K562 (cell line): ENCODE measurements at regions not wholly inside any gene's neighbourhood (a gene's known extent, or its start where the extent isn't known, plus 50 kb on each side); places are given as distances from the start of the nearest gene placed in this dataset.

Experiments used
- E2F1 ChIP-seq: sonication (generic); formaldehyde crosslinking; IDR thresholded peaks from 2 replicates; pipeline ENCODE4 v1.8.1; 2023; ENCODE audit warnings: mild to moderate bottlenecking, missing genetic modification reagents, moderate library complexity
- FIP1L1 ChIP-seq: fragments of 200-400 bp; formaldehyde crosslinking; IDR thresholded peaks from 2 replicates; pipeline ENCODE4 v1.6.1; 2018; ENCODE audit warnings: mild to moderate bottlenecking, low read depth, low read length; ENCODE audit not compliant: poor library complexity, severe bottlenecking
- HDAC3 ChIP-seq: fragments of 450-650 bp; IDR thresholded peaks from 2 replicates; pipeline ENCODE4 v1.6.1; 2018; ENCODE audit warnings: borderline replicate concordance, mild to moderate bottlenecking, moderate library complexity; ENCODE audit not compliant: partially characterized antibody
- PHB2 ChIP-seq: fragments of 450-650 bp; IDR thresholded peaks from 2 replicates; pipeline ENCODE4 v1.6.1; 2017; ENCODE audit warnings: low read depth
- SRSF1 ChIP-seq: fragments of 200-400 bp; formaldehyde crosslinking; IDR thresholded peaks from 2 replicates; pipeline ENCODE4 v1.6.1; 2017; ENCODE audit warnings: mild to moderate bottlenecking, low read depth, low read length, moderate library complexity
- ZNF699 ChIP-seq: fragments of 250-450 bp; sonication (Bioruptor Pico); IDR thresholded peaks from 2 replicates; pipeline ENCODE4 v1.8.0; 2021; ENCODE audit warnings: mild to moderate bottlenecking, moderate library complexity; ENCODE audit not compliant: insufficient replicate concordance
- TF ChIP-seq, protein P1 (sequence below): fragments of 250-450 bp; sonication (Bioruptor Pico); IDR thresholded peaks from 2 replicates; pipeline ENCODE4 v1.5.0; 2020; ENCODE audit warnings: mild to moderate bottlenecking
- TF ChIP-seq, protein P2 (sequence below), 3 experiments: IDR thresholded peaks in 2 of 3; conservative IDR thresholded peaks in 1 of 3; 2 replicates each; pipeline ENCODE4 v1.5.1; 2011 to 2012; ENCODE audit warnings: low read length in 3 of 3, mild to moderate bottlenecking in 3 of 3, control low read depth in 2 of 3, improper control_type of control experiment in 1 of 3, inconsistent platforms in 1 of 3, low read depth in 1 of 3, mixed read lengths in 1 of 3, moderate library complexity in 1 of 3; ENCODE audit not compliant: insufficient read depth in 2 of 3
- TF ChIP-seq, protein P3 (sequence below): fragments of 450-650 bp; IDR thresholded peaks from 2 replicates; pipeline ENCODE4 v1.6.1; 2016; ENCODE audit warnings: borderline replicate concordance

GRCh38 chr5:178788381-178789085 is 58.1 kb upstream of the ZNF354A start:
- no peak for TF ChIP-seq HDAC3
- TF ChIP-seq, protein P1, sequence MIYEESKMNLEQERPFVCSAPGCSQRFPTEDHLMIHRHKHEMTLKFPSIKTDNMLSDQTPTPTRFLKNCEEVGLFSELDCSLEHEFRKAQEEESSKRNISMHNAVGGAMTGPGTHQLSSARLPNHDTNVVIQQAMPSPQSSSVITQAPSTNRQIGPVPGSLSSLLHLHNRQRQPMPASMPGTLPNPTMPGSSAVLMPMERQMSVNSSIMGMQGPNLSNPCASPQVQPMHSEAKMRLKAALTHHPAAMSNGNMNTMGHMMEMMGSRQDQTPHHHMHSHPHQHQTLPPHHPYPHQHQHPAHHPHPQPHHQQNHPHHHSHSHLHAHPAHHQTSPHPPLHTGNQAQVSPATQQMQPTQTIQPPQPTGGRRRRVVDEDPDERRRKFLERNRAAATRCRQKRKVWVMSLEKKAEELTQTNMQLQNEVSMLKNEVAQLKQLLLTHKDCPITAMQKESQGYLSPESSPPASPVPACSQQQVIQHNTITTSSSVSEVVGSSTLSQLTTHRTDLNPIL = no peak
- TF ChIP-seq, protein P2, sequence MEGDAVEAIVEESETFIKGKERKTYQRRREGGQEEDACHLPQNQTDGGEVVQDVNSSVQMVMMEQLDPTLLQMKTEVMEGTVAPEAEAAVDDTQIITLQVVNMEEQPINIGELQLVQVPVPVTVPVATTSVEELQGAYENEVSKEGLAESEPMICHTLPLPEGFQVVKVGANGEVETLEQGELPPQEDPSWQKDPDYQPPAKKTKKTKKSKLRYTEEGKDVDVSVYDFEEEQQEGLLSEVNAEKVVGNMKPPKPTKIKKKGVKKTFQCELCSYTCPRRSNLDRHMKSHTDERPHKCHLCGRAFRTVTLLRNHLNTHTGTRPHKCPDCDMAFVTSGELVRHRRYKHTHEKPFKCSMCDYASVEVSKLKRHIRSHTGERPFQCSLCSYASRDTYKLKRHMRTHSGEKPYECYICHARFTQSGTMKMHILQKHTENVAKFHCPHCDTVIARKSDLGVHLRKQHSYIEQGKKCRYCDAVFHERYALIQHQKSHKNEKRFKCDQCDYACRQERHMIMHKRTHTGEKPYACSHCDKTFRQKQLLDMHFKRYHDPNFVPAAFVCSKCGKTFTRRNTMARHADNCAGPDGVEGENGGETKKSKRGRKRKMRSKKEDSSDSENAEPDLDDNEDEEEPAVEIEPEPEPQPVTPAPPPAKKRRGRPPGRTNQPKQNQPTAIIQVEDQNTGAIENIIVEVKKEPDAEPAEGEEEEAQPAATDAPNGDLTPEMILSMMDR (IDR thresholded peaks at IDR 0.05 in 2 of 3, conservative IDR thresholded peaks at IDR 0.05 in 1 of 3; ENCODE audit: insufficient read depth in 2 of 3, low read depth in 1 of 3, low read length in 3 of 3) = no peak
- no peak for TF ChIP-seq SRSF1
- no peak for TF ChIP-seq ZNF699 (CRISPR knock-in tag)
- no peak for TF ChIP-seq FIP1L1
- TF ChIP-seq, protein P3, sequence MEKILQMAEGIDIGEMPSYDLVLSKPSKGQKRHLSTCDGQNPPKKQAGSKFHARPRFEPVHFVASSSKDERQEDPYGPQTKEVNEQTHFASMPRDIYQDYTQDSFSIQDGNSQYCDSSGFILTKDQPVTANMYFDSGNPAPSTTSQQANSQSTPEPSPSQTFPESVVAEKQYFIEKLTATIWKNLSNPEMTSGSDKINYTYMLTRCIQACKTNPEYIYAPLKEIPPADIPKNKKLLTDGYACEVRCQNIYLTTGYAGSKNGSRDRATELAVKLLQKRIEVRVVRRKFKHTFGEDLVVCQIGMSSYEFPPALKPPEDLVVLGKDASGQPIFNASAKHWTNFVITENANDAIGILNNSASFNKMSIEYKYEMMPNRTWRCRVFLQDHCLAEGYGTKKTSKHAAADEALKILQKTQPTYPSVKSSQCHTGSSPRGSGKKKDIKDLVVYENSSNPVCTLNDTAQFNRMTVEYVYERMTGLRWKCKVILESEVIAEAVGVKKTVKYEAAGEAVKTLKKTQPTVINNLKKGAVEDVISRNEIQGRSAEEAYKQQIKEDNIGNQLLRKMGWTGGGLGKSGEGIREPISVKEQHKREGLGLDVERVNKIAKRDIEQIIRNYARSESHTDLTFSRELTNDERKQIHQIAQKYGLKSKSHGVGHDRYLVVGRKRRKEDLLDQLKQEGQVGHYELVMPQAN = no peak
- no peak for TF ChIP-seq PHB2
- TF ChIP-seq E2F1 = no peak
